ENCODE measurements at regions not wholly inside any gene's neighbourhood (a gene's known extent, or its start where the extent isn't known, plus 50 kb on each side); places are given as distances from the start of the nearest gene placed in this dataset.

DNA sequence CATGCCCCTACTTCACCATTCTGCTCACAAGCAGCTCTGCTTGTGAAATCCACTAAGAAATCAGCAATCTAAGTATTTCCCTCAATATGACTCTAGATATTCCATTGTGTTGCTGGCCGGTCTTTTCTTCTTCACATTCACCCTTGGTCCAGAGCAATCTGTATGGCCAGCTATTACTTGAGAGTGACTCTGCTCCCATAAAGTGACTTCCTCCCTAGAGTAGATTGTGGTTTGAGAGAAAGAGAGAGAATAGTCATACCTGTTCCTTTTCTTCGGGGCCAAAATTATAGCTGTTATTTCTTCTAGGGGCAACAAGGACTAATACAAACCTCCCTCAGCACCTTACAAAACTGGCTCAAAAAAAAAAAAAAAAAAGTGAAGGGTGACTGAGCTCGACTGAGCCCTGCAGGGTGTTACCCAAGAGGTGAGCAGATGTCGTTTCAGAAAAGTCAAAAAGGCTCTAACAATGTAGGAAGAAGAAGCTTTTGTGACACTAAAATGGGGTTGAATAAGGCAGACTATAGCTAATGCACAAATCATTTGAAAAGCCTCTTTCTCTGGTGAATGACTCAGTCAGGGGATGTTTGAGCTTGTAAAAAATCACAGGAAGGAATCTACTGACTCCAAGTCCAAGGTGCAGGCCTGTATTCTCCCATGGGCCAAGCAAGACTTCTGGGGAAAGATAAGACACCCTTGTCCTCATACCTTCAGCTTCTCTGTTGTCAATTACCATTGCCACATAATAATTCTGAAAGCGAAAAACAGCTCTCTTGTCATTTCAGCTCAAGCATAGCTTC lies 161.0 kb upstream of the SLC24A5 start:
- 76% methylated on average over 5 of the region's 5 CpGs for WGBS (ENCODE audit: low lambda C conversion rate, missing lambda C conversion rate)
- Histone ChIP-seq H2AFZ (no peak overlapping the region), H3K4me1 (ENCODE audit: insufficient read depth) (no peaks in the 10 kb centered on the region), H3K4me3 (no peak overlapping the region), H4K20me1 (ENCODE audit: insufficient read depth, poor library complexity, severe bottlenecking) (no peaks in the 10 kb centered on the region), H3K36me3 (replicated peaks; ENCODE audit: insufficient read depth, low read depth) (no peaks in the 10 kb centered on the region), H3K9me2 (replicated peaks; ENCODE audit: insufficient read depth) (no peaks in the 10 kb centered on the region), H3K79me2 (no peaks in the 10 kb centered on the region), H3K4me2 (no peak overlapping the region), H3K27ac (peak overlapping the region; percentile 12), H3K9me3 (ENCODE audit: low read depth) (no peaks in the 10 kb centered on the region), H3K27me3 (no peaks in the 10 kb centered on the region)
- TF ChIP-seq EZH2phosphoT487 (IDR thresholded peaks at IDR 0.05; ENCODE audit: low read depth, severe bottlenecking, unreplicated experiment) (no peak), EZH2 (IDR thresholded peaks at IDR 0.05; ENCODE audit: borderline replicate concordance) (no peak)
- TF ChIP-seq, protein P1, sequence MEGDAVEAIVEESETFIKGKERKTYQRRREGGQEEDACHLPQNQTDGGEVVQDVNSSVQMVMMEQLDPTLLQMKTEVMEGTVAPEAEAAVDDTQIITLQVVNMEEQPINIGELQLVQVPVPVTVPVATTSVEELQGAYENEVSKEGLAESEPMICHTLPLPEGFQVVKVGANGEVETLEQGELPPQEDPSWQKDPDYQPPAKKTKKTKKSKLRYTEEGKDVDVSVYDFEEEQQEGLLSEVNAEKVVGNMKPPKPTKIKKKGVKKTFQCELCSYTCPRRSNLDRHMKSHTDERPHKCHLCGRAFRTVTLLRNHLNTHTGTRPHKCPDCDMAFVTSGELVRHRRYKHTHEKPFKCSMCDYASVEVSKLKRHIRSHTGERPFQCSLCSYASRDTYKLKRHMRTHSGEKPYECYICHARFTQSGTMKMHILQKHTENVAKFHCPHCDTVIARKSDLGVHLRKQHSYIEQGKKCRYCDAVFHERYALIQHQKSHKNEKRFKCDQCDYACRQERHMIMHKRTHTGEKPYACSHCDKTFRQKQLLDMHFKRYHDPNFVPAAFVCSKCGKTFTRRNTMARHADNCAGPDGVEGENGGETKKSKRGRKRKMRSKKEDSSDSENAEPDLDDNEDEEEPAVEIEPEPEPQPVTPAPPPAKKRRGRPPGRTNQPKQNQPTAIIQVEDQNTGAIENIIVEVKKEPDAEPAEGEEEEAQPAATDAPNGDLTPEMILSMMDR (IDR thresholded peaks at IDR 0.05; ENCODE audit: poor library complexity) = no peak
- peak; percentile 38 for DNase-seq (ENCODE audit: low spot score)

DNA sequence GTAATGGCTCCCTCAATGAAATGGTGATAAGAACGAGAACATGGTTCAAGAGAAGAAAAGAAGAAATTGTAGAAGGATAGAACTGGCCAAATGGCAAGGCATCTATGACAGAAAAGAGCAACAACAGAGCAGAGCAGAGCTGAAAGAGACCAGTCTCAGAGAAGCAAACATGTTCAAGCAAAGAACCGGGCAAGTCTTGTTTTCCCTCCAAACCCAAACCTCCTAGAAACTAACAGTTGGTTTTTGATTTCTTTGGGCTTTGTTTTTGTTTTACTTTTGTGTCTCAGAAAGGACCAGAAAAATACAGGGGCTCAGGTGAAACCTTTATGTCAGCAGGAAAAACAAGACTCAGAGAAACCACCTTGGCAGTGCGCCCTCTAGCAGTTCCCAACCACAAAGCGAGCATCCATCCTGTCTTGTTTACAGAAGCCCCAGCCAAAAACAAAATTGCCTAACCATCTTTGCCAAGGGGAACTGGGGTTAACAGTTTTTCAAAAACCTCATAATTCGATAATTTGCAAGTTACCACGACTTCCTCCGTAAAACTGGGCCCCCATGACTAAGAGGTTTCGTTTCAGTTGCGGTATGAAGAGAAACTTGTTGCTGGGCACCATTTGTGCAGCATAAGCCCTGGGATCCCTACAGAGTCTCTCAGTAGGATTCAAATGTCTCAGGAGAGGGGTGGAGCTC lies 159.2 kb upstream of the SLC24A5 start:
- Histone ChIP-seq H4K20me1 (ENCODE audit: insufficient read depth, poor library complexity, severe bottlenecking) (no peaks in the 10 kb centered on the region), H3K36me3 (replicated peaks; ENCODE audit: insufficient read depth, low read depth) (no peaks in the 10 kb centered on the region), H3K79me2 (no peaks in the 10 kb centered on the region), H3K9me3 (ENCODE audit: low read depth) (no peaks in the 10 kb centered on the region), H3K27ac (no peak overlapping the region), H3K27me3 (no peaks in the 10 kb centered on the region), H3K4me3 (no peak overlapping the region), H3K4me2 (no peak overlapping the region), H3K4me1 (ENCODE audit: insufficient read depth) (no peaks in the 10 kb centered on the region), H2AFZ (no peak overlapping the region), H3K9me2 (replicated peaks; ENCODE audit: insufficient read depth) (no peaks in the 10 kb centered on the region)
- DNase-seq (ENCODE audit: low spot score) = no peak
- TF ChIP-seq EZH2 (IDR thresholded peaks at IDR 0.05; ENCODE audit: borderline replicate concordance) (no peak), EZH2phosphoT487 (IDR thresholded peaks at IDR 0.05; ENCODE audit: low read depth, severe bottlenecking, unreplicated experiment) (no peak)
- TF ChIP-seq, protein P1 (IDR thresholded peaks at IDR 0.05; ENCODE audit: poor library complexity) = no peak
- WGBS (ENCODE audit: low lambda C conversion rate, missing lambda C conversion rate) = 84% methylated on average over 9 of the region's 9 CpGs

DNA sequence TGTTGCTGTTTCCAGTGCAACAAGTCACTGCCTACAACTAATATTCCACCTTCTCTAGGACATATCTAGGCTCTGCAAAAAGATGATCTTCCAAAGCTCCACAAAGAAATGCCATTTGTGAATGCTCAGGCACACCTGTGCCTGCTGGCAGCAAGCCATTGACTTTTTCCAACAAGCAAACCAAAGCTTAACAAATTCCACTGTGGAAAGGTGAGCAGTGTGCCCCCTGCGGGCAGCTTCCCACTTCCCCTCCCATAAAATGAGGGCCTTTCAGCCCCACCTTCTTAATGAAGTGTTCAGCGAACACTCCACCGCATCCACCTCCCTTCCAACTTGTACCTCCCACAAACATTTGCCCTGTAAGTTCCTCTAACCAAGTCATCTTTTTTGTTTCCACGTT lies 157.5 kb upstream of the SLC24A5 start:
- H3K79me2 ChIP-seq = no peaks in the 10 kb centered on the region
- no peaks in the 10 kb centered on the region for H3K27me3 ChIP-seq
- no peak overlapping the region for H3K4me3 ChIP-seq
- WGBS (ENCODE audit: low lambda C conversion rate, missing lambda C conversion rate) = 88% methylated on average over 4 of the region's 4 CpGs
- H3K9me2 ChIP-seq (replicated peaks; ENCODE audit: insufficient read depth) = no peaks in the 10 kb centered on the region
- no peak overlapping the region for H3K4me2 ChIP-seq
- H2AFZ ChIP-seq = no peak overlapping the region
- DNase-seq (ENCODE audit: low spot score) = no peak
- no peaks in the 10 kb centered on the region for H3K9me3 ChIP-seq (ENCODE audit: low read depth)
- TF ChIP-seq, protein P1 (IDR thresholded peaks at IDR 0.05; ENCODE audit: poor library complexity) = no peak
- TF ChIP-seq EZH2 (IDR thresholded peaks at IDR 0.05; ENCODE audit: borderline replicate concordance) (no peak), EZH2phosphoT487 (IDR thresholded peaks at IDR 0.05; ENCODE audit: low read depth, severe bottlenecking, unreplicated experiment) (no peak)
- H4K20me1 ChIP-seq (ENCODE audit: insufficient read depth, poor library complexity, severe bottlenecking) = no peaks in the 10 kb centered on the region
- H3K27ac ChIP-seq = no peak overlapping the region
- H3K36me3 ChIP-seq (replicated peaks; ENCODE audit: insufficient read depth, low read depth) = no peaks in the 10 kb centered on the region
- no peaks in the 10 kb centered on the region for H3K4me1 ChIP-seq (ENCODE audit: insufficient read depth)
